Sigmoid colon (tissue), 4 donors: ENCODE measurements at regions not wholly inside any gene's neighbourhood (a gene's known extent, or its start where the extent isn't known, plus 50 kb on each side); places are given as distances from the start of the nearest gene placed in this dataset.

Source experiments
- CTCF ChIP-seq, 4 experiments: fragments of 450-650 bp in 3 of 4; fragments of 200-600 bp in 1 of 4; IDR thresholded peaks; one replicate each; pipeline ENCODE4 v1.5.1; 2016 to 2019; ENCODE audit warnings: antibody characterized with exemption in 4 of 4, mild to moderate bottlenecking in 3 of 4, moderate library complexity in 2 of 4
- EP300 ChIP-seq, 4 donors: sonication (generic); formaldehyde crosslinking; IDR thresholded peaks; one replicate each; pipeline ENCODE4 v1.6.1; 2017; ENCODE audit warnings: antibody characterized with exemption in 4 of 4
- POLR2A ChIP-seq, 2 donors: fragments of 450-650 bp; IDR thresholded peaks; one replicate each; pipeline ENCODE4 v1.6.1; 2016; ENCODE audit warnings: antibody characterized with exemption in 2 of 2, mild to moderate bottlenecking in 2 of 2, moderate library complexity in 2 of 2
- POLR2AphosphoS5 ChIP-seq, 4 donors: sonication (generic); formaldehyde crosslinking; IDR thresholded peaks; one replicate each; pipeline ENCODE4 v1.6.1; 2017; ENCODE audit warnings: antibody characterized with exemption in 4 of 4

DNA sequence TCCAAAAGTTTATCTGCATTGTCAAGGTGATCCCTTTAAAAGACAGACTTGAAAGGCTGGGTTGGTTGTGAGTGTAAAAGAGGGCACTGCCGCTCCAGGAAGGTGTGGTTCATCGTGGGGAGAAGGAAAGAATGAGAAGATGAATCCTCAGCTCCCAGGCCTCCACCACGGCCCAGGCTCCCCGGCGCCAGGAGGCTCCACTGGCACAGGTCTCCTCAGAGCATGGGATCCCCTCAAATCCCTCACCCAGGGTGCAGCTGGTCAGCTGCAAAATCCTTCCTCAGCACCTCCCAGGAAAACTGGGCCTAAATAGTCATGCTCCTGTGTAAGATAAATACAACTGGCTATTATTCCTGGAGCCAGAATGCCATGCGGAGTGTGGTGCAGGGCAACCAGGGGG, 221.1 kb downstream of the ZNF516 start:
- TF ChIP-seq CTCF (IDR thresholded peaks at IDR 0.05): no peak
- no peak for TF ChIP-seq POLR2A (IDR thresholded peaks at IDR 0.05)
- no peak for TF ChIP-seq POLR2AphosphoS5 (IDR thresholded peaks at IDR 0.05)
- TF ChIP-seq EP300 (IDR thresholded peaks at IDR 0.05): no peak
